ENCODE measurements at regions not wholly inside any gene's neighbourhood (a gene's known extent, or its start where the extent isn't known, plus 50 kb on each side); places are given as distances from the start of the nearest gene placed in this dataset.

- TF ChIP-seq L3MBTL2 (conservative IDR thresholded peaks at IDR 0.05) (no peak), NFRKB (IDR thresholded peaks at IDR 0.05) (no peak), FOXA1 (IDR thresholded peaks at IDR 0.05) (no peak), BHLHE40 (IDR thresholded peaks at IDR 0.05; ENCODE audit: borderline replicate concordance) (no peak)
Observed at GRCh38 chr11:80649186-80649585, 1208.4 kb upstream of the TENM4 start.
